AG04449 (cell line): ENCODE measurements at regions not wholly inside any gene's neighbourhood (a gene's known extent, or its start where the extent isn't known, plus 50 kb on each side); places are given as distances from the start of the nearest gene placed in this dataset.

Source experiments
- CTCF ChIA-PET: fragments of 350-600 bp; formaldehyde crosslinking; extraction: SDS; loops from one replicate; lab custom pipeline; 2021; ENCODE audit warnings: antibody characterized with exemption; lab: Yijun Ruan, JAX
- POLR2A ChIA-PET: fragments of 400-600, 350-600 bp; formaldehyde crosslinking; extraction: SDS; loops from one replicate; lab custom pipeline; 2020; ENCODE audit warnings: antibody characterized with exemption, inconsistent platforms; lab: Yijun Ruan, JAX
- DNase-seq: peaks from one replicate; pipeline ENCODE4 v3.0.0-alpha.2; 2010; ENCODE audit warnings: low read depth, low spot score
- H3K4me3 ChIP-seq: 2 replicates; pipeline ENCODE4 v1.5.1; 2011; ENCODE audit warnings: low read depth, mild to moderate bottlenecking, control low read depth, low read length
- TF ChIP-seq, protein P1 (sequence below): IDR thresholded peaks from one replicate; pipeline ENCODE4 v1.5.1; 2011; ENCODE audit warnings: mild to moderate bottlenecking, moderate library complexity, low read length, control low read depth, inconsistent platforms; ENCODE audit not compliant: insufficient read depth; ENCODE audit errors: missing control alignments

DNA sequence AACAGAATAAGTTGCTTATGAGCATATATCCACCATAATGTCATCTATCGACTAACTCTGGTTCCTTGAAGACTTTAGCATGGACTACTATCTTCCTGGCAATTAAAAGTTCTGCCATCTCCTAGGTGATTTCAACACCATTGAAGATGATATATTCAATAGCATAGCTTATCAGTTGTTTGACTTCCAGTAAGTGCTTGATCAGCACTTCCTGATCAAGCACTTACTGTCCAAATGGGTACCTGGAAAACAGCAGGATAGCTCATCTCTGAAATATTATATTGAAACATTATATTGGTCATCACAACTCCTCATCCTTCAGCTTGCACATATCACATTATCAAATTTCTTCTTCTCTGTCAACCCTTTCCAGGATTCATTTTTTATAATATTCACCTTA, 75.5 kb upstream of the HMGCLL1 start:
- ChIA-PET POLR2A (no interaction called here), CTCF (no interaction called here)
- TF ChIP-seq, protein P1, sequence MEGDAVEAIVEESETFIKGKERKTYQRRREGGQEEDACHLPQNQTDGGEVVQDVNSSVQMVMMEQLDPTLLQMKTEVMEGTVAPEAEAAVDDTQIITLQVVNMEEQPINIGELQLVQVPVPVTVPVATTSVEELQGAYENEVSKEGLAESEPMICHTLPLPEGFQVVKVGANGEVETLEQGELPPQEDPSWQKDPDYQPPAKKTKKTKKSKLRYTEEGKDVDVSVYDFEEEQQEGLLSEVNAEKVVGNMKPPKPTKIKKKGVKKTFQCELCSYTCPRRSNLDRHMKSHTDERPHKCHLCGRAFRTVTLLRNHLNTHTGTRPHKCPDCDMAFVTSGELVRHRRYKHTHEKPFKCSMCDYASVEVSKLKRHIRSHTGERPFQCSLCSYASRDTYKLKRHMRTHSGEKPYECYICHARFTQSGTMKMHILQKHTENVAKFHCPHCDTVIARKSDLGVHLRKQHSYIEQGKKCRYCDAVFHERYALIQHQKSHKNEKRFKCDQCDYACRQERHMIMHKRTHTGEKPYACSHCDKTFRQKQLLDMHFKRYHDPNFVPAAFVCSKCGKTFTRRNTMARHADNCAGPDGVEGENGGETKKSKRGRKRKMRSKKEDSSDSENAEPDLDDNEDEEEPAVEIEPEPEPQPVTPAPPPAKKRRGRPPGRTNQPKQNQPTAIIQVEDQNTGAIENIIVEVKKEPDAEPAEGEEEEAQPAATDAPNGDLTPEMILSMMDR = no peak
- DNase-seq = no peak
- no peak overlapping the region for H3K4me3 ChIP-seq

DNA sequence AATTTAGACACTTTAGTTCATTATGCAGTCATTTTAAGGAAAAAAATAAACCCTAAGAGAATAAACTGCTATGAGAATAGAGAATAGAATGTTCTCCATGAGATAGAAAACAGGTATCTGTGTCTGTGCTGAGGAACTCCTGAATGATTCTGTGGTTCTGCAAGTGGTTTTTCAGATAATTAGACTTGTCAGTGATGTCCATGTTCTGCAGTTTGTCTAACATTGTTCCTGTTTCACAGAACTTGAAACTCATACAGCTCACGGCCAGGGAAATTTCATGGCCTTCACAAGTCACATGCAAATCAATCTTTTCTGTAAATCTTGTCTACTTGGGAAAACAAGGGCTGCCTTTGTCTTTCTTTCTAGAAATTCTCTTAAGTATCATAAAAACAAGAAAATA, 73.4 kb upstream of the HMGCLL1 start:
- TF ChIP-seq, protein P1 = no peak
- no peak overlapping the region for H3K4me3 ChIP-seq
- CTCF ChIA-PET = no interaction called here
- POLR2A ChIA-PET = no interaction called here
- no peak for DNase-seq

DNA sequence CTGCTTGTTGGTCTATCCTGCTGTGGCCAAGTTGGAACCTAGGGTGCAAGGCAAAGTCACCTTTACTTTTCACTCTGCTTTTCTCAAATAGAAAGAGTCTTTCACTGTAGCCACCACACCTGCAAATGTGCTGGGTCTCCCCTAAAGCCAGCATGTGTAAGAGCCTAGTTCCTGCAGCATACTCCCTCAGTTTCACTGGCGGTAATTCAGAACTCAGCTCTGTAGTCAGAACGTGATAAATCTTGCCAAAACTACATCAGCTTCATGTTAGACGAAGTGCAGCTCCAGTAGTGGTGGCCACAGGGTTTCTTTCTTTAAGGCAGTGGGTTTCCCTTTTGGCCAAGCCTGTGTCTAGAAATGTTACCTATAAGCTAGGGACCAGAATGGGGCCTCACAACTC, 72.0 kb upstream of the HMGCLL1 start:
- ChIA-PET POLR2A (no interaction called here), CTCF (no interaction called here)
- no peak for DNase-seq
- TF ChIP-seq, protein P1 = no peak
- no peak overlapping the region for H3K4me3 ChIP-seq

DNA sequence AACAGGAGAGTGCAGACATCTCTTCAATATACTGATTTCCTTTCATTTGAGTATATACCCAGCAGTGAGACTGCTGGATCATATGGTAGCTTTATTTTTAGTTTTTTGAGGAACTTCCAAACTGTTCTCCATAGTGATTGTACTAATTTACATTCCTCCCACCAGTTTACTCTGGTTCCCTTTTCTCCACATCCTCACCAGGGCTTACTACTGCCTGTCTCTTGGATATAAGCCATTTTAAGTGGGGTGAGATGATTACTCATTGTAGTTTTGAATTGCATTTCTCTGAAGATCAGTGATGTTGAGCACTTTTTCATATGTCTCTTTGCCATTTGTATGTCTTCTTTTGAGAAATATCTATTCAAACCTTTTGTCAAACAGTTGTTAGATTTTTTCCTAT, 64.9 kb upstream of the HMGCLL1 start:
- DNase-seq = no peak
- TF ChIP-seq, protein P1 = no peak
- CTCF ChIA-PET = no interaction called here
- no peak overlapping the region for H3K4me3 ChIP-seq
- POLR2A ChIA-PET = no interaction called here

DNA sequence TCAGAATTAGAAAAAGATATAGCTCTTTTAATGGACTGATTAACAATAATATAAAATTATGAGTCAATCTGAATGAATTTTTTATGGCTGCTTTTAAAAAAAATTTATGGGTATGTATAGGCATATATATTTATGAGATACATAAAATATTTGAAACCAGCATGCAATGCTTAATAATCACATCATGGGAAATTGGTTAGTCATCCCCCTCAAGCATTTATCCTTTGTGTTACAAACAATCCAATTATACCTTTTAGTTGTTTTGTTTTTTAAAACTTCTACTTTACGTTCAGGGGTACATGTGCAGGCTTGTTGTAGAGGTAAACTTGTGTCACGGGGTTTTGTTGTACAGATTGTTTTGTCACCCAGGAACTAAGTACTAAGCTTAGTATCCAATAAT, 63.4 kb upstream of the HMGCLL1 start:
- POLR2A ChIA-PET = no interaction called here
- DNase-seq = no peak
- CTCF ChIA-PET = no interaction called here
- H3K4me3 ChIP-seq = no peak overlapping the region
- TF ChIP-seq, protein P1 = no peak

DNA sequence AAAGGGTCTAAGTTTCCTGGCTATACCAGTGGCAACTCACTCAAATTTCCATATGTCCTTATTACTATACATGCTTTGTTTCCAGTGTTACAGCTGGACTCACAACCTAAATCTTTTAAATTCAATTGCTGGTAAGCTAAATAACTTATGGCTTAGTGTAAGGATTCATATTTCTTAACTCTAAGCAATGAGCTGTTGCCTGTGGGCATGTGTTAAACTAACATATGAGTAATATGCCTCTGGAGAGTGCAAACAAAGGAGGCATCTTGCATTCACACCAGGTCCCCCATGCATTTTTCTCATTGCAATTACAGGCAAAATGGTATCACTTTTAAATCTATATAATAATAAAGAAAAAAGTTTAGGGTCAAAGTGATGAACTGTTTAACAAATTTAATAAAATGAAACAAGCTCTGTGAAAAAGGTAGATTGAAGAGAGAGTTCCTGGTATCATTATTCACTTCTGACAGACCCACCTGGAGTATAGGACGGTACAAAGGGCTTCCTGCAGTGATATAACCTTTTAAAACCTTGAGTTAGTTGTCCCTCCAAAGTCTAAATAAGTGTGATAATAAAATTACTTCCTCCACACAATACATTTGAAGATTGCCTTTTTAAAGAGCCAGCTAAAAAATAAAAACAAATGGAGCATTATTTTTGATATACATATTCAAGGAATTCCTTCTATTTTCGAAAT, 57.6 kb upstream of the HMGCLL1 start:
- CTCF ChIA-PET = interaction anchor here (1.0 kb wide), 1 partner anchor 19 kb away, joined by 3 read pairs; no protein-coding TSS in a partner anchor
- POLR2A ChIA-PET = no interaction called here
- TF ChIP-seq, protein P1 = no peak
- DNase-seq = peak; percentile 17
- no peak overlapping the region for H3K4me3 ChIP-seq
